OCI-LY3 (cell line): ENCODE measurements at regions not wholly inside any gene's neighbourhood (a gene's known extent, or its start where the extent isn't known, plus 50 kb on each side); places are given as distances from the start of the nearest gene placed in this dataset.

Experiments
- CTCF ChIP-seq: fragments of 200-600, 300-600 bp; sonication (generic); IDR thresholded peaks from 2 replicates; pipeline ENCODE4 v1.5.1; 2014; ENCODE audit warnings: antibody characterized with exemption, low read length, low read depth
- EZH2phosphoT487 ChIP-seq: fragments of 200-600 bp; shearing (Covaris generic); IDR thresholded peaks from 2 replicates; pipeline ENCODE4 v1.6.1; 2018; ENCODE audit warnings: antibody characterized with exemption, mixed run types, low read depth

- TF ChIP-seq CTCF (peak; percentile 19; the same call in 1 of the 2 replicates), EZH2phosphoT487 (no peak)
These were observed 389.2 kb upstream of the KLF6 start for GRCh38 chr10:4174197-4174596.
